ENCODE measurements at regions not wholly inside any gene's neighbourhood (a gene's known extent, or its start where the extent isn't known, plus 50 kb on each side); places are given as distances from the start of the nearest gene placed in this dataset.

DNA sequence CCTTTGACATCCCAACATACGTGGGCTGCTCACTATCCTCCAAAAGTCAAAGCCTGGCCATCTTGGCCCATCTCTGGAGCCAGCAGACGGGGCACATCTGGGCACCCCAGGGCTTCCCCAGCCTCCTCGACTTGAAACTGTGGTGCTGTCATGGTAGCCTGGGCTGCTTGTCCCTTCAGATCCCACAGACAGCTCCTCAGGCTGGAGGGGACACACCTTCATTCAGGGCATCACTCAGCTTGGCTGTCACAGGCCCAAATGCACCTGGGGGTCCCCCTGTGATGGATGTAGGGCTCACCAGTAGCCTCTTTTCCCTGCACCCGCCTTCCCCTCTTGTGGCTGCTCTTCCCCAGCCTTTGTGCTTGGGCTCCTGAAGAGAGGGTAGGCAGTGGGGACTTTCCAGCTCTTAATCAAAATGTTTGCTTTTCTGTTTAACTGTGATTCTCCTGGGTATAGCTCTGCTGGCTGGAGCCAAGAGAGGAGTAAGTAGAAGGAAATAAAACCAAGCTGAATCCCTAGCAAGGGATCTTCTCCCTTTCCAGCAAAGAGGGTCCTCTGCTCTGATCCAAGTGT, 92.3 kb downstream of the GYPC start:
- DNase-seq = no peak

- DNase-seq = no peak
These were observed 93.1 kb downstream of the GYPC start for GRCh38 chr2:126748929-126749518.

GRCh38 chr2:126749537-126749936, 93.6 kb downstream of the GYPC start:
- DNase-seq = no peak

DNA sequence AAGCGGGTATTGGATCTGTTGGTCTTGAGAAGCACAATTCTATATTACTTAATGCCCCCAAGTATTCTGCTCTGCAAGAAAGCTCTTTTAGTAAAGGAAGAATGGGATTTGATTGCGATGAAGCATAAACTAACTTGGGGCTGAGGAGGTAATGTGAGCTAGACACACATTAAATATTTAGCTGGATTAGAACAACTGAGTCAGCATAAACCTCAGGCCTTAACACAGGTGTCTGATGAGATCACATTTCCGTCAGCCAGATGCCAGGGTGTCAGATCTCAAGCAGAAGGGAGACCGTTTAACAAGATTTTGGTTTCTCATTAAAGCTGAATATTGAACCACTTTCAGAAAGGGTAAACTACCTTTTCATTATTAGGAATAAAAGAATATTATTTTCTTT, 94.5 kb downstream of the GYPC start:
- no peak for DNase-seq

GRCh38 chr2:126751477-126751876, 95.5 kb downstream of the GYPC start:
- DNase-seq = no peak

GRCh38 chr2:126752876-126753275, 96.9 kb downstream of the GYPC start:
- DNase-seq = no peak

- no peak for DNase-seq
These were observed 97.7 kb downstream of the GYPC start for GRCh38 chr2:126753501-126754212.

GRCh38 chr2:126754240-126755004, 98.5 kb downstream of the GYPC start:
- DNase-seq = no peak

DNA sequence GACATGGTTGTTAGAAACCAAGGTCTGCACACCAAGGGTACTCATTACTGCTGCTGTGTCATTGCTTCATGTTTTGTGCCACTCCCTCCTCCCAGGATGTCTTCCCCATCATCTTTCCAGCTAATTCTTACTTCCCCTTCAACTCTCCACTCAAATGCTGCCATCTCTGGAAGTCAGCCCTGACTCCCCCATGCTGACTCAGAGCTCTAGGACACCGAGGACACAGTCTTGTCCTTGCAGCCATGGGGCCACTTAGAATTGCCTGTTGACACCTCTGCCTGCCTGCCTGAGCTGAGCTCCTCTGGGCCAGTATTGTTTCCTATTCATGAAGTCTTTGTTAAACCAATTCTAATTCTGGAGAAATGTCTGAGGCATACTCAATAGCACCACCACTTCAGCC, 100.2 kb downstream of the GYPC start:
- DNase-seq = no peak

- DNase-seq = peak in 2 of 56 donors; percentile 6 to 36
These were observed 105.5 kb downstream of the GYPC start for GRCh38 chr2:126761256-126761980.

- no peak for DNase-seq
These were observed 106.3 kb downstream of the GYPC start for GRCh38 chr2:126761981-126762878.

DNA sequence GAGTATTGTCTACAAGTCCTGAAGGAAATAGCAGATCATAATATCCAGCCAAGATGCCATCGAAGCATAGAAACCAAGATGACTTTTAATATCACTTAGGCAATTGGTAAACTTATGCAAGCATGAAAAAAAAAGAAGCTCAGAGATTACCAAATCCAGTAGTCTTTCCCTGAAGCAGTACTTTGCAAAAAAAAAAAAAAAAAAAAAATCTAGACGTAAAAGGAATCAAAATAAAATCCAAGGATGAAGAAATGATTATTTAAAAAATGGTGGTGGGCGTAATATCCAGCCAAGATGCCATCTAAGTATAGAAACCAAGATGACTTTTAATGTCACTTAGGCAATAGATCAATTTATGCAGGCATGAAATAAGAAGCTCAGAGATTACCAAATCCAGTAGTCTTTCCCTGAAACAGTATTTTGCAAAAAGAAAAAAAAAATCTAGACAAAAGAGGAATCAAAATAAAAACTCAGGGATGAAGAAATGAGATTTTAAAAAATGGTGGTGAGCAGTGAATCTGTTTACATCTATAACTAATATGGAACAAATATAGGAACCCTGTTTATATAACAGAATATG, 108.8 kb downstream of the GYPC start:
- no peak for DNase-seq

GRCh38 chr2:126765395-126765794, 109.4 kb downstream of the GYPC start:
- no peak for DNase-seq

DNA sequence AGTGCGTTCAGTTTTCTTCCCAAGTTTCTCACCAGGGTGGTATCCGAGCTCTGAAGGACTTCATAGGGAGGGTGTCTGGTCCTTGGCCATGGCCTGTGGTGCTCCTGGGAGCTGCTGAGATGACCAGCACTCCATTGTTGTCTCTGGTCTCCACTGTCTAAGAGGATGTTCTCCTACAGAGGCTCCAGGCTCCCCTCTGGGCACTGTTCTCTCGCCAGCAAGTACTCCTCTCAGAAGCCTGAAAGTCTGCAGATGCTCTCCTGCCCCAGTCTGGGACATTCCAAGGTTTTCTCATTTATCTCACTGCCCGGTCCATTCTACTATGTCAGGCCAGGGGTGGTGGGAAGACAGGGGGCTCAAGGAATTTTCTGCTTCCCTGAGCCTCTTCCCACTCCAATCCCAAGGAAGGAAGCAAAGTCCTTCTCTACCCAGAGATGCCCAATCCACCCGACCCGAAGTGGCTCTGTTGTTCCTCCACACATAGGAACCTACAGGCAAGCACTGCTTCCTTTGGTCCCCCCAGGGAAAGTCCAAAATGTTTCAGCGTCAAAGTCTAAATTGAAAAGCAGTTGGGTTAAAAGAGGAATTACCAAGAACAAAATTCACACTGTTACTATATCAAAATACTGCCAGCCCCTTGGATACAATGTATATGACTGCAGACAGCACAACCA, 110.5 kb downstream of the GYPC start:
- DNase-seq = no peak

DNA sequence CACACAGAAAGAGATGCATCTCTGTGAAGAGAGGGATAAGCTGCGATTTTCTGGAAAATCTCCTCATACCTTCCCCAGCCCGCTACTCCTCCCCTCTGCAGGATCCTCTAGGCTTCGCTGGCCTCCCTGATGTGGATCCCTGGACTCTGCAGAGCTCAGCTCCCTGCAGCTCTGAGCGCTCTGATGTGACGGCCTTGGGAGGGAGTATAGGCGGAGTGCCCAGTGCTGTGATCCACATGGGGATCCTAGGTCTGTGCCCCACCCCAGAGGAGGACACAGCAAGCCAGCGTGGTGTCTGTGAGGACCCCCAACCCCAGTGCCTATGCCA, 111.0 kb downstream of the GYPC start:
- no peak for DNase-seq

GRCh38 chr2:126769118-126769517, 113.2 kb downstream of the GYPC start:
- DNase-seq = no peak

DNA sequence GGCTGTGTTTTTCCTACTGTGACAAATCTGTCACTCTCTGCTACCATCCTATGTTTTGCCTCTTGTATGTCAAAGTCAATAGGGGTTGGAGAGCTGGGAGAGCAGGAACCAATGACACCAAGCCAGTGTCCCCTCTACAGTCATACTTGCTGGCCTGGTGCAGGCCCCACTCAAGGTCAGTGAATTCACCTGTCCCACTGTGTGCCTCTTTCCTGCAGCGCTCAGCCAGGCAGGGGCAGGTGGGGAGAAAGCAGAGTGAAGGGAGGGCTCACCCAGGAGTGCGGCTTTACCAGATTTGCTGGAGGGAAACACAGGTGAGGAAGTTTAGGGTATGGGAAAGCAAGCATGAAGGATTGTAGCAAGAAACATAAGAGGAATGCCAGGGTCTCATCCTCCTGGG, 114.5 kb downstream of the GYPC start:
- DNase-seq = no peak

- DNase-seq = no peak
These were observed 115.1 kb downstream of the GYPC start for GRCh38 chr2:126771094-126771493.

DNA sequence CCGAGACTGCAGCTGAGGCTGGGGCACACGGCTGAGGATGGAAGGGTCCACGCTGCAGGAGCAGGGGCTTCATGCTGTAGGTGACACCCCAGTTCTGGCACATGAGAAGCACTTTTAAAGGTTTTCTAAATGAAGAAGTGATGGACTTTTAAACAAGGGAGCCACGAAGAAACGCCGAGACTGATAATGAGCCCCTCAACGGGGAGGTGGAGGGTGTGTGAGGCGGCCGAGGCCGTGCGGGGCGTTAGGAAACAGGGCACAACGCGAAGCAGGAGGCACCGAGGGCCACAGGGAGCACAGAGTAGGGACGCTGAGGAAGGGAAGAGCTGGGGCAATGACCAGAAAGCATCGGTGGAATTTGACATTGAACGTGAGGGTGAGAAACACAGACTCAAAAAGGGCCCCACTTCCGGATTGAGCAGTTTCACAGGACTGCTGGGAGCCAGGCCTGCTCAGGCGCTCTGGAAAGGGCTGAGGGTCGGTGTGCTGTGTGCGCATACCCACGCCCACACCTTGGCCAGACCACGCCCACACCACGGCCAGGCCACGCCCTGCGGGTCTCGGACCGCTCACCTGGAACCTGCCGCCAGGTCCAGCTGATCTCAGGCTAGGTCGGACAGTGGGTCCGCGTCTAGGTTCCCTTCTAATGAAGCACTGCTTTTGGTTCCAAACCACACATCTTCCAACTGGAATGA, 115.7 kb downstream of the GYPC start:
- DNase-seq = no peak

Measured in nucleus accumbens (tissue), 56 donors.